ENCODE measurements at regions not wholly inside any gene's neighbourhood (a gene's known extent, or its start where the extent isn't known, plus 50 kb on each side); places are given as distances from the start of the nearest gene placed in this dataset.

DNA sequence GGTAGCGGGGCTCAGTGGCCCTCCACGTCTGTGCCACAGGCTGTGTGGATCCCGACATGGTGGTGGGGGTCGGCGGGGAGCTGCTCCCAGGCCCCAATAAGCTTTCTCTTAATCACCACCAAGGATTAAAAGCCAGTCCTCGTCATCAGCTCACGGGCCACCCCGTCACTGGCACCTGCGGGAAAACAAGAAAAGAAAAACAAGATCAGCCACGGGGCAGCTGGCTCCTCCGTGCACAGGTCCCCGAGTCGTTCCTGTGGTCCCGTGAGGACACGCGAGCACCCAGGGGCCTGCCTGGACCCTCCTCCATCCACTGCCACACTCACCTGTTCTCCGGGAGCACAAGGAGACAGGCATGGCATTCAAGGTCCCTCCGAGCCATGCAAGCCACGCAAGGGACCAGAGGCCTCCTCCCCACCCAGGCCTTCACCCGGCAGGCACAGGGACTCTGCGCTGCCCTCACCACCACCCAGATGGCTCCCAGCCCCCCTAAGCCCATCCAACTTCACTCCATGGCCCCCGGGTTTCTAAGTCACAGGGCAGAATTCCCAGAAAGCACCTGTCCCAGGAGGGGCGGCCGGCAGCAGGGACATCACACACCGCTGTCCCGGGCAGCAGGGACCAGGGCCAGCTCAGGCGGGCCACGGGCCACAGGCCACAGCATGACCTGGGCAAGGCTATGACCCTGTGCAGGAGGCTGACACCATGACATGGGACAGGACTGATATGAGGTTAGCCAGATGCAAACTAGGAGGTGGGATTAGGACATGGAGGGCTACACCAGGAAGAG, 72.0 kb downstream of the NCOR2 start:
- Histone ChIP-seq H3K79me2 (ENCODE audit: control insufficient read depth, insufficient read depth, low read length) (peaks cover 16% of the 10 kb centered on the region), H3K27me3 (ENCODE audit: control insufficient read depth, insufficient read depth, low read length) (no peaks in the 10 kb centered on the region), H3K27ac (ENCODE audit: insufficient read depth, low read length) (no peak overlapping the region), H3K9me3 (ENCODE audit: control insufficient read depth, insufficient read depth, low read depth, low read length) (no peaks in the 10 kb centered on the region), H3K9ac (ENCODE audit: insufficient read depth, low read length) (no peak overlapping the region), H3K4me3 (replicated peaks in 1 of 4; ENCODE audit: control extremely low read depth in 1 of 4, insufficient read depth in 1 of 4, low read depth in 3 of 4, low read length in 4 of 4) (no peak overlapping the region), H3K4me2 (ENCODE audit: extremely low read depth, insufficient read depth, low read length) (no peak overlapping the region), H2AFZ (ENCODE audit: low read length) (no peak overlapping the region), H4K20me1 (ENCODE audit: control insufficient read depth, extremely low read depth, insufficient read depth, low read length) (no peaks in the 10 kb centered on the region), H3K36me3 (ENCODE audit: control insufficient read depth, insufficient read depth, low read length) (peaks cover 7% of the 10 kb centered on the region), H3K4me1 (ENCODE audit: control insufficient read depth, extremely low read depth, insufficient read depth, low read length) (peaks cover 33% of the 10 kb centered on the region)
- TF ChIP-seq, protein P1, sequence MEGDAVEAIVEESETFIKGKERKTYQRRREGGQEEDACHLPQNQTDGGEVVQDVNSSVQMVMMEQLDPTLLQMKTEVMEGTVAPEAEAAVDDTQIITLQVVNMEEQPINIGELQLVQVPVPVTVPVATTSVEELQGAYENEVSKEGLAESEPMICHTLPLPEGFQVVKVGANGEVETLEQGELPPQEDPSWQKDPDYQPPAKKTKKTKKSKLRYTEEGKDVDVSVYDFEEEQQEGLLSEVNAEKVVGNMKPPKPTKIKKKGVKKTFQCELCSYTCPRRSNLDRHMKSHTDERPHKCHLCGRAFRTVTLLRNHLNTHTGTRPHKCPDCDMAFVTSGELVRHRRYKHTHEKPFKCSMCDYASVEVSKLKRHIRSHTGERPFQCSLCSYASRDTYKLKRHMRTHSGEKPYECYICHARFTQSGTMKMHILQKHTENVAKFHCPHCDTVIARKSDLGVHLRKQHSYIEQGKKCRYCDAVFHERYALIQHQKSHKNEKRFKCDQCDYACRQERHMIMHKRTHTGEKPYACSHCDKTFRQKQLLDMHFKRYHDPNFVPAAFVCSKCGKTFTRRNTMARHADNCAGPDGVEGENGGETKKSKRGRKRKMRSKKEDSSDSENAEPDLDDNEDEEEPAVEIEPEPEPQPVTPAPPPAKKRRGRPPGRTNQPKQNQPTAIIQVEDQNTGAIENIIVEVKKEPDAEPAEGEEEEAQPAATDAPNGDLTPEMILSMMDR (conservative IDR thresholded peaks at IDR 0.05 in 1 of 2, IDR thresholded peaks at IDR 0.05 in 1 of 2; ENCODE audit: low read depth in 1 of 2, low read length in 2 of 2) = no peak
- no peak for TF ChIP-seq EZH2 (IDR thresholded peaks at IDR 0.05; ENCODE audit: low read length, missing control alignments)
- DNase-seq (ENCODE audit: low read depth in 2 of 2) = no peak

- no peak overlapping the region for H3K4me3 ChIP-seq (replicated peaks in 1 of 4; ENCODE audit: control extremely low read depth in 1 of 4, insufficient read depth in 1 of 4, low read depth in 3 of 4, low read length in 4 of 4)
- H3K9me3 ChIP-seq (ENCODE audit: control insufficient read depth, insufficient read depth, low read depth, low read length) = no peaks in the 10 kb centered on the region
- H3K27ac ChIP-seq (ENCODE audit: insufficient read depth, low read length) = no peak overlapping the region
- peaks cover 7% of the 10 kb centered on the region for H3K36me3 ChIP-seq (ENCODE audit: control insufficient read depth, insufficient read depth, low read length)
- H3K4me2 ChIP-seq (ENCODE audit: extremely low read depth, insufficient read depth, low read length) = no peak overlapping the region
- no peaks in the 10 kb centered on the region for H3K27me3 ChIP-seq (ENCODE audit: control insufficient read depth, insufficient read depth, low read length)
- peaks cover 14% of the 10 kb centered on the region for H3K79me2 ChIP-seq (ENCODE audit: control insufficient read depth, insufficient read depth, low read length)
- H3K9ac ChIP-seq (ENCODE audit: insufficient read depth, low read length) = no peak overlapping the region
- H4K20me1 ChIP-seq (ENCODE audit: control insufficient read depth, extremely low read depth, insufficient read depth, low read length) = no peaks in the 10 kb centered on the region
- H3K4me1 ChIP-seq (ENCODE audit: control insufficient read depth, extremely low read depth, insufficient read depth, low read length) = peaks cover 29% of the 10 kb centered on the region
- no peak for DNase-seq (ENCODE audit: low read depth in 2 of 2)
- TF ChIP-seq, protein P1 (conservative IDR thresholded peaks at IDR 0.05 in 1 of 2, IDR thresholded peaks at IDR 0.05 in 1 of 2; ENCODE audit: low read depth in 1 of 2, low read length in 2 of 2) = no peak
- no peak for TF ChIP-seq EZH2 (IDR thresholded peaks at IDR 0.05; ENCODE audit: low read length, missing control alignments)
- H2AFZ ChIP-seq (ENCODE audit: low read length) = no peak overlapping the region
Observed at GRCh38 chr12:124494751-124495129, 72.7 kb downstream of the NCOR2 start.

DNA sequence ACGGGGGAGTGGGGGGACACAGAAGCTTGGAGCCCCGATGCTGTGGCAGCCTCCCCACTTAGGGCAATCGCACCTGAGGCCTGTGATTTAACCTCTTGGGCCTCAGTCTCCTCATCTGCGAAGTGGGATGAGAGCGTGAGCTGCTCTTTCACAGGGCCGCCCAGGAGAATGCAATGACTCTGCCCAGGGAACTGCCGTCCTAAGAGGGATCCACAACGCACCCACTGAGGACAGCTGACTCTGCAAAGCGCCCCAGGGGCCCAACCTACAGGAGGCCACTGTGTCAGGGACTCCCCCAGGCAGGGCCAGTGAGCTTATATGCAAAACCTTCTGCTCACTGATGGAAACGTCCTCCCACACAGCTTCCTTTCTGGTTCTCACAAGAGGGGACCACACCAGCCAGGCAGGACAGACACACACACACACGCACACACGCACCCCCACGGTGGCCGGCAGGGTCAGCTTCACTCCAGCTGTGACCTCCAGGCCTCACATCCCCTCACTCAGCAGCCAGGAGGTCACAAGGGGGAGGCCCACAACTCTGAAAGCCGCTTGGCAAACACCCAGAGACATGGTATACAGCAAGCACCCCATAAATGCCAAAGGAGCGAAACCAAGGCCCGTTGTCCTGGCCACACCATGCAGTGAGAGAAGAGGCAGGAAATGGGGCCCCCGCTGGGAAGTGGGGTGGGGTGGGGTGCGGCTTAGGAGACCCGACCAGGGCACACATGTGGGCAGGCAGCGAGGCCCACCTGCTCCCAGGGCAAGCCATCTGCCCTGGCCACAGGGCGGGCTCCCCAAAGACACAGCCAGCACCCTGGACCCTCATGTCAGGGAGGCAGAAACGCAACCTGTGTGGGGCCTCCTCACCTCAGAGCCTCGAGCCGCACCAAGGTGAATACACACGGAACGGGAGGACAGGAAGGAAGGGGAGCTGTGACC, 73.3 kb downstream of the NCOR2 start:
- H3K4me1 ChIP-seq (ENCODE audit: control insufficient read depth, extremely low read depth, insufficient read depth, low read length) = peaks cover 25% of the 10 kb centered on the region
- no peak for DNase-seq (ENCODE audit: low read depth in 2 of 2)
- peaks cover 10% of the 10 kb centered on the region for H3K79me2 ChIP-seq (ENCODE audit: control insufficient read depth, insufficient read depth, low read length)
- H2AFZ ChIP-seq (ENCODE audit: low read length) = no peak overlapping the region
- H4K20me1 ChIP-seq (ENCODE audit: control insufficient read depth, extremely low read depth, insufficient read depth, low read length) = no peaks in the 10 kb centered on the region
- H3K4me3 ChIP-seq (replicated peaks in 1 of 4; ENCODE audit: control extremely low read depth in 1 of 4, insufficient read depth in 1 of 4, low read depth in 3 of 4, low read length in 4 of 4) = no peak overlapping the region
- peaks cover 7% of the 10 kb centered on the region for H3K36me3 ChIP-seq (ENCODE audit: control insufficient read depth, insufficient read depth, low read length)
- TF ChIP-seq, protein P1 (conservative IDR thresholded peaks at IDR 0.05 in 1 of 2, IDR thresholded peaks at IDR 0.05 in 1 of 2; ENCODE audit: low read depth in 1 of 2, low read length in 2 of 2) = no peak
- TF ChIP-seq EZH2 (IDR thresholded peaks at IDR 0.05; ENCODE audit: low read length, missing control alignments) = no peak
- H3K27me3 ChIP-seq (ENCODE audit: control insufficient read depth, insufficient read depth, low read length) = no peaks in the 10 kb centered on the region
- no peak overlapping the region for H3K4me2 ChIP-seq (ENCODE audit: extremely low read depth, insufficient read depth, low read length)
- no peak overlapping the region for H3K27ac ChIP-seq (ENCODE audit: insufficient read depth, low read length)
- H3K9me3 ChIP-seq (ENCODE audit: control insufficient read depth, insufficient read depth, low read depth, low read length) = no peaks in the 10 kb centered on the region
- H3K9ac ChIP-seq (ENCODE audit: insufficient read depth, low read length) = no peak overlapping the region

All from fibroblast of lung (primary cell).